HG02642 (cell line): ENCODE measurements at regions not wholly inside any gene's neighbourhood (a gene's known extent, or its start where the extent isn't known, plus 50 kb on each side); places are given as distances from the start of the nearest gene placed in this dataset.

Experiments used
- ATAC-seq: cut with Tn5 transposase; IDR thresholded peaks from one replicate; pipeline ENCODE4 v1.9.1; 2021; ENCODE audit warnings: mild to moderate bottlenecking; ENCODE audit not compliant: unreplicated experiment, poor library complexity

GRCh38 chr2:172322049-172322448 is 105.3 kb upstream of the ITGA6 start:
- no peak for ATAC-seq

GRCh38 chr2:172323256-172323655 is 104.1 kb upstream of the ITGA6 start:
- no peak for ATAC-seq

GRCh38 chr2:172323861-172324597 is 103.4 kb upstream of the ITGA6 start:
- ATAC-seq = no peak

GRCh38 chr2:172326211-172326509 is 101.2 kb upstream of the ITGA6 start:
- ATAC-seq = no peak

- ATAC-seq = no peak
Observed at GRCh38 chr2:172328103-172328841, 99.1 kb upstream of the ITGA6 start.

- ATAC-seq = no peak
Observed at GRCh38 chr2:172329416-172329773, 98.0 kb upstream of the ITGA6 start.

- ATAC-seq = no peak
Observed at GRCh38 chr2:172329774-172330671, 97.4 kb upstream of the ITGA6 start.

- no peak for ATAC-seq
Observed at GRCh38 chr2:172332507-172332906, 94.9 kb upstream of the ITGA6 start.

GRCh38 chr2:172333235-172333977 is 94.0 kb upstream of the ITGA6 start:
- ATAC-seq = no peak

GRCh38 chr2:172333978-172334330 is 93.4 kb upstream of the ITGA6 start:
- no peak for ATAC-seq

GRCh38 chr2:172334988-172335387 is 92.4 kb upstream of the ITGA6 start:
- no peak for ATAC-seq

GRCh38 chr2:172335736-172336135 is 91.7 kb upstream of the ITGA6 start:
- no peak for ATAC-seq

GRCh38 chr2:172336681-172337080 is 90.7 kb upstream of the ITGA6 start:
- ATAC-seq = no peak

GRCh38 chr2:172339371-172340010 is 87.9 kb upstream of the ITGA6 start:
- ATAC-seq = no peak

- no peak for ATAC-seq
Observed at GRCh38 chr2:172340394-172340793, 87.0 kb upstream of the ITGA6 start.

- ATAC-seq = no peak
Observed at GRCh38 chr2:172342078-172342477, 85.3 kb upstream of the ITGA6 start.

GRCh38 chr2:172342611-172343010 is 84.8 kb upstream of the ITGA6 start:
- no peak for ATAC-seq

- no peak for ATAC-seq
Observed at GRCh38 chr2:172344159-172344558, 83.2 kb upstream of the ITGA6 start.

GRCh38 chr2:172345956-172346555 is 81.3 kb upstream of the ITGA6 start:
- ATAC-seq = no peak
